ENCODE measurements at regions not wholly inside any gene's neighbourhood (a gene's known extent, or its start where the extent isn't known, plus 50 kb on each side); places are given as distances from the start of the nearest gene placed in this dataset.

- H3K4me3 ChIP-seq (ENCODE audit: low read depth, low read length) = no peak overlapping the region
- TF ChIP-seq, protein P1, sequence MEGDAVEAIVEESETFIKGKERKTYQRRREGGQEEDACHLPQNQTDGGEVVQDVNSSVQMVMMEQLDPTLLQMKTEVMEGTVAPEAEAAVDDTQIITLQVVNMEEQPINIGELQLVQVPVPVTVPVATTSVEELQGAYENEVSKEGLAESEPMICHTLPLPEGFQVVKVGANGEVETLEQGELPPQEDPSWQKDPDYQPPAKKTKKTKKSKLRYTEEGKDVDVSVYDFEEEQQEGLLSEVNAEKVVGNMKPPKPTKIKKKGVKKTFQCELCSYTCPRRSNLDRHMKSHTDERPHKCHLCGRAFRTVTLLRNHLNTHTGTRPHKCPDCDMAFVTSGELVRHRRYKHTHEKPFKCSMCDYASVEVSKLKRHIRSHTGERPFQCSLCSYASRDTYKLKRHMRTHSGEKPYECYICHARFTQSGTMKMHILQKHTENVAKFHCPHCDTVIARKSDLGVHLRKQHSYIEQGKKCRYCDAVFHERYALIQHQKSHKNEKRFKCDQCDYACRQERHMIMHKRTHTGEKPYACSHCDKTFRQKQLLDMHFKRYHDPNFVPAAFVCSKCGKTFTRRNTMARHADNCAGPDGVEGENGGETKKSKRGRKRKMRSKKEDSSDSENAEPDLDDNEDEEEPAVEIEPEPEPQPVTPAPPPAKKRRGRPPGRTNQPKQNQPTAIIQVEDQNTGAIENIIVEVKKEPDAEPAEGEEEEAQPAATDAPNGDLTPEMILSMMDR (IDR thresholded peaks at IDR 0.05; ENCODE audit: borderline replicate concordance, insufficient read depth, low read depth, low read length) = no peak
These were observed 60.1 kb upstream of the SPRED1 start for GRCh38 chr15:38192496-38192895.

- TF ChIP-seq, protein P1 (IDR thresholded peaks at IDR 0.05; ENCODE audit: borderline replicate concordance, insufficient read depth, low read depth, low read length) = no peak
- no peak overlapping the region for H3K4me3 ChIP-seq (ENCODE audit: low read depth, low read length)
These were observed 59.1 kb upstream of the SPRED1 start for GRCh38 chr15:38193496-38193895.

DNA sequence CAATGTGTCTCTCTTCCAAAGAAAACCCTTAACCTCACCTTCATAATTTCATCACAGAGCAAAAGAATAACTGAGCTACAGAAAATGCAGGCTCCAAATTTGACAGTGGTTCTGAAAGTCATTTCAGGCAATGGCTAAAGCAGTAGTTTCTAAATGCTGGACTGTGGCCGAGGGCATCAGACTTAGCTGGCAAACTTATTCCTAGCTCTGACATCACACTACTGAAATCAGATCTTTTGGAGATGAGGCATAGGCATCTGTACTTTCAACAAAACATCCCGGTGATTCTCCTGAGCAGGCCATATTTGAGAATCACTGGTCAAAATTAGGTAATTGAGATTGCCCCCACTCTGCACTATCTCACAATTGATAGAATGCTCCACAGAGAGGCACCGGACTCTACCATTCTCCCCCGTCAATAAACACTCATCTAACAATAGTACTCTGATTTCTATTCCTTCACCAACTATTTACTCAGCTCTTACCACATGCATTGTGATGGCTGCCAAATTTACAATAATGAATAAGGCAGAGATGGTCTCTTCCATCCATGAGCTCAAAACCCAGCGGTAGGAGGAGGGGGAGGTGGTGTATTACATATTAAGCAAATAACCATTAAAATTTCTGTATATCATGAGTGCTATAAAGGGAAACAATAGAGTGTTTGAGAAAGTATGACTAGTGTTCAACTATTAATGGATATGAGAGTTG is 57.3 kb upstream of the SPRED1 start:
- H3K4me3 ChIP-seq (ENCODE audit: low read depth, low read length) = no peak overlapping the region
- TF ChIP-seq, protein P1 (IDR thresholded peaks at IDR 0.05; ENCODE audit: borderline replicate concordance, insufficient read depth, low read depth, low read length) = no peak

GRCh38 chr15:38196076-38196475 is 56.6 kb upstream of the SPRED1 start:
- TF ChIP-seq, protein P1 (IDR thresholded peaks at IDR 0.05; ENCODE audit: borderline replicate concordance, insufficient read depth, low read depth, low read length) = no peak

GRCh38 chr15:38197553-38197952 is 55.1 kb upstream of the SPRED1 start:
- no peak overlapping the region for H3K4me3 ChIP-seq (ENCODE audit: low read depth, low read length)
- TF ChIP-seq, protein P1 (IDR thresholded peaks at IDR 0.05; ENCODE audit: borderline replicate concordance, insufficient read depth, low read depth, low read length) = no peak

More at GRCh38 chr15:38196076-38196475, 56.6 kb upstream of the SPRED1 start:
- H3K4me3 ChIP-seq (ENCODE audit: low read depth, low read length) = no peak overlapping the region

DNA sequence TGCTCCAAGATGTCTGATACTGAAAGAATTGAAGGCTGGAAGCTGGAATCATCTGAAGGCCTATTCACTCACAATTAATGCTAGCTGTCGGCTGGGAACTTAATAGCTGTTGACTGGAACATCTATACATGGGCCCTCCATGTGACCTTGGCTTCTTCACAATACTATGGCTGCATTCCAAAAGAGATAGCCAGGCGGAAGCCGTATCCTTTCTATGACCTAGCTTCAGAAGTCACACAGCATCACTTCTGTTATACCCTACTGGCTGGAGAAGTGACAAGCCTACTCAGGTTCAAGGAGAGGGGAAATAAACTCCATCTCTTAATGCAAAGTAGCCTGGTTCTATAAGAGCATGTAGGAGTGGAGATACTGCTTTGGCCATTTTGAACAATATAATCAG is 50.9 kb upstream of the SPRED1 start:
- H3K4me3 ChIP-seq (ENCODE audit: low read depth, low read length) = no peak overlapping the region
- TF ChIP-seq, protein P1 (IDR thresholded peaks at IDR 0.05; ENCODE audit: borderline replicate concordance, insufficient read depth, low read depth, low read length) = no peak

GRCh38 chr15:38202361-38202760 is 50.3 kb upstream of the SPRED1 start:
- TF ChIP-seq, protein P1 (IDR thresholded peaks at IDR 0.05; ENCODE audit: borderline replicate concordance, insufficient read depth, low read depth, low read length) = no peak

More at GRCh38 chr15:38202361-38202760, 50.3 kb upstream of the SPRED1 start:
- H3K4me3 ChIP-seq (ENCODE audit: low read depth, low read length) = no peak overlapping the region

Data from GM12875 (cell line).